Naive B cell (primary cell): ENCODE measurements at regions not wholly inside any gene's neighbourhood (a gene's known extent, or its start where the extent isn't known, plus 50 kb on each side); places are given as distances from the start of the nearest gene placed in this dataset.
A peak's percentile ranks its signal among the peaks of the same experiment; 100 is the strongest.

ENCODE experiments used
- ATAC-seq, 2 donors: fragments of 150-1000 bp; cut with Tn5 transposase; 2 replicates each; pipeline ENCODE4 v1.10.0; 2021; ENCODE audit warnings: low read depth in 2 of 2, mild to moderate bottlenecking in 2 of 2, moderate library complexity in 2 of 2
- DNase-seq: peaks from one replicate; pipeline ENCODE4 v3.0.0; 2022
- H3K27ac Mint-ChIP-seq, 6 donors: one replicate each; pipeline ENCODE4 v1.8.0; 2020 to 2022; ENCODE audit warnings: mild to moderate bottlenecking in 6 of 6, mixed read lengths in 6 of 6, moderate library complexity in 5 of 6, inconsistent platforms in 2 of 6
- H3K27me3 Mint-ChIP-seq, 3 donors: one replicate each; pipeline ENCODE4 v1.8.0; 2021 to 2022; ENCODE audit warnings: mixed read lengths in 3 of 3, mild to moderate bottlenecking in 1 of 3
- H3K36me3 Mint-ChIP-seq, 2 donors: one replicate each; pipeline ENCODE4 v1.8.0; 2020 to 2022; ENCODE audit warnings: mixed read lengths in 2 of 2, inconsistent platforms in 1 of 2, mild to moderate bottlenecking in 1 of 2
- H3K4me1 Mint-ChIP-seq, 3 donors: one replicate each; pipeline ENCODE4 v1.8.0; 2020 to 2022; ENCODE audit warnings: mixed read lengths in 3 of 3, inconsistent platforms in 1 of 3, mild to moderate bottlenecking in 1 of 3, moderate library complexity in 1 of 3
- H3K4me3 Mint-ChIP-seq, 8 donors: one replicate each; pipeline ENCODE4 v1.8.0; 2020 to 2022; ENCODE audit warnings: mild to moderate bottlenecking in 8 of 8, mixed read lengths in 8 of 8, moderate library complexity in 8 of 8, inconsistent platforms in 2 of 8
- H3K9me3 Mint-ChIP-seq, 7 donors: one replicate each; pipeline ENCODE4 v1.8.0; 2020 to 2022; ENCODE audit warnings: mixed read lengths in 7 of 7, mild to moderate bottlenecking in 5 of 7, inconsistent platforms in 2 of 7, moderate library complexity in 1 of 7

DNA sequence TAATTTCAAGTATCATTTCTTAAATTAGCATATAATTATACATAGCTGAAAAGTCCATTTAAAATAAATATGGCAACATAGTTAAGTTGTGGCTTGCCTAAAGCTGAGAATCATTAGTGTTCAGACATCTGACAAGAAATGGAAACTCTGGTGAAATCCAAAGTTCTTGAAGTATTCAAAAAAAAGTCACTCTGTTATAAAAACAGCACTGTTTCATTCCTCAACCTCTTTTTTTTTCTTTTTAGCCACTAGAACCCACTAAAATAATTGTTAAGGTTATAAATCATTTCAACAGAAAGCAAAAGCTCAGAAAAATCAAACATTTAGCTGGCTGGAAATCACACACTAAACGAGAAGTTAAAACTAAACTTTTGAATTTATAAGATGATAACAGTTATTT, 476.7 kb downstream of the LTN1 start:
- DNase-seq (no peak), ATAC-seq (no peak)
- Mint-ChIP-seq H3K9me3 (no peaks in the 10 kb centered on the region), H3K4me1 (peaks cover 2 to 6% (median 6%) of the 10 kb centered on the region in 3 donors), H3K4me3 (no peak overlapping the region), H3K27me3 (no peaks in the 10 kb centered on the region), H3K36me3 (no peaks in the 10 kb centered on the region), H3K27ac (no peak overlapping the region)

DNA sequence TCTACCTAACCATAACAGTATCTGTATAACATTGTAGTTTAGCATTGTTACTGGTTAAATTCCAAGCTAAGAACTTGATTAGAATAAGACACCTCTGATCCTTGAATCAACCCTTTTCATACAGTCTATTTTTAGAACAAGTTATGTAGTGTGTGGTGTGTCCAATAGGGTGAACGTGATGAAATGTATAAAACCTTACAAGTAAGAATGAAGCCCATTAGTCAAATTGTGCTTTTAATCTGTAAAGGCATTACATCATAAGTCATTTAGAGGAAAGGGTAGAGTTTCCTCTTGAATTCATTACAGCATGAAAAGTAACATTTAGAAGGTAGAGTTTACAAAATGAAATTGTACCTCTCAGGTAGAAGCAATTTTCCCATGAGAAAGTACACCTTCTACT, 479.2 kb downstream of the LTN1 start:
- DNase-seq (no peak), ATAC-seq (no peak)
- Mint-ChIP-seq H3K27me3 (peaks cover 0 to 11% (median 10%) of the 10 kb centered on the region in 3 donors), H3K9me3 (no peaks in the 10 kb centered on the region), H3K4me3 (no peak overlapping the region), H3K4me1 (peaks cover 2 to 6% (median 6%) of the 10 kb centered on the region in 3 donors), H3K27ac (no peak overlapping the region), H3K36me3 (no peaks in the 10 kb centered on the region)

GRCh38 chr21:28509031-28509430, 483.6 kb downstream of the LTN1 start:
- no peak for ATAC-seq
- H3K36me3 Mint-ChIP-seq = peaks cover 3 to 9% of the 10 kb centered on the region in 2 donors
- no peak overlapping the region for H3K4me3 Mint-ChIP-seq
- DNase-seq = no peak
- H3K27me3 Mint-ChIP-seq = peaks cover 4 to 11% (median 10%) of the 10 kb centered on the region in 3 donors
- H3K4me1 Mint-ChIP-seq = no peaks in the 10 kb centered on the region
- H3K27ac Mint-ChIP-seq = no peak overlapping the region
- peaks cover 10 to 37% (median 18%) of the 10 kb centered on the region in 7 donors for H3K9me3 Mint-ChIP-seq

DNA sequence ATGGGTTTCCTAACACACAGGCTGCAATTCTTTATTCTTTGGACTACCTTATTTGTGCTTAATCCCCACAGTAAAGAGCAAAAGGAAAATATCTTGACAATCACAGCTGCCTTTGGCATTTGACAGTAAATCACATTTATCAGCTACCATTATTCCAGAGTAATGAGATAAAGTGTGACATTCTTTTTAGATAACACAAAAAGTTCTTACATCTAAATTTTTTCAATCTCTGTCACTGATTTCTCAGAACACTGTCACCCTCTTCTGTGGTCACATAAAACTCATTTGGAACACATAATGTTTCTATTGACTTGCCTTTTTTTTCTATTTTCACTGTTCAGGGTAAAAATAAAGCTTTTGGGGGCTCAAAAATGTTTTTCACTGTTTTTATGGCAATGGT, 484.6 kb downstream of the LTN1 start:
- no peak overlapping the region for H3K27ac Mint-ChIP-seq

DNA sequence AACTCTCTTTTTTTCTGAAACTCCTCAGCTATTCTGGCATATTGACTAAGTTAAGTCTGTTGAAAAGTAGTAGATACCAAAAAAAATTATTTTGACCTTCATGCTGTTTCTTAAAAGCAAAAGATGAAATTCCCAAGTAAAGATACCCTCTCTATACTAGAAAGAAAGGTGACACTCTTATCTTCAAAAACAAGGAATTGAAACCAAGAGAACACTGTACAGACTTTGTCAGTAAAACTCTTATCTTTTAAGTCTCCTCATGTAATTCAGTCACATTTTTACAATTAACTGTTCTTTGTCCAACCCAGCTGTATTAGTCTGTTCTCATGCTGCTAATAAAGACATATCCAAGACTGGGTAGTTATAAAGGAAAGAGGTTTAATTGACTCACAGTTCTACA, 496.2 kb downstream of the LTN1 start:
- no peak for DNase-seq
- no peak for ATAC-seq
- Mint-ChIP-seq H3K4me3 (no peak overlapping the region), H3K27ac (no peak overlapping the region), H3K27me3 (peaks cover 0 to 9% (median 0%) of the 10 kb centered on the region in 3 donors), H3K4me1 (no peaks in the 10 kb centered on the region), H3K36me3 (peaks cover 0 to 5% of the 10 kb centered on the region in 2 donors), H3K9me3 (peaks cover 0 to 5% (median 3%) of the 10 kb centered on the region in 7 donors)

More for the DNA sequence above, 484.6 kb downstream of the LTN1 start:
- Mint-ChIP-seq H3K4me1 (no peaks in the 10 kb centered on the region), H3K27me3 (peaks cover 4 to 11% (median 10%) of the 10 kb centered on the region in 3 donors), H3K36me3 (peaks cover 8 to 9% of the 10 kb centered on the region in 2 donors), H3K4me3 (no peak overlapping the region), H3K9me3 (peaks cover 10 to 43% (median 19%) of the 10 kb centered on the region in 7 donors)
- DNase-seq (no peak), ATAC-seq (no peak)

DNA sequence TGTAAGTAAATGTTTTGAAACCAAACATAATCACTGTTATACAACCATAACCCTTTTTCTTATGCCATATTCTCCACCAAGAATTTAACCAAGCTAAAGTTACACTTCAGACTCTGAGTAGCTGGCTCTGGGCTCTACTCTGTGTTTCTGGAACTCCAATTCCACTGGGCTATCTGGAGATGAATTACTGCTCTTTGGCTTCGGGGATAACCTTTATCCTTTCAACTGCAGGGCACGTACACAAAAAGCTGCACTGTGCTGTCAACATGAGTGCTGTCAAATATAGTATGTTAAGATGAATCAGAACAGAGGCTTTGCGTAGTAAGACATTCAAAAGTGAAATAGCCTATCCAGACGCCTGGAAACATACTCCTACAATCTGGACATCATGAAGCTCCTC, 500.6 kb downstream of the LTN1 start:
- DNase-seq (no peak), ATAC-seq (no peak)
- H3K27ac Mint-ChIP-seq = no peak overlapping the region
- no peaks in the 10 kb centered on the region for H3K36me3 Mint-ChIP-seq
- H3K4me1 Mint-ChIP-seq = no peaks in the 10 kb centered on the region
- H3K27me3 Mint-ChIP-seq = peaks cover 0 to 9% (median 6%) of the 10 kb centered on the region in 3 donors
- H3K9me3 Mint-ChIP-seq = peaks cover 0 to 3% (median 0%) of the 10 kb centered on the region in 7 donors
- no peak overlapping the region for H3K4me3 Mint-ChIP-seq

DNA sequence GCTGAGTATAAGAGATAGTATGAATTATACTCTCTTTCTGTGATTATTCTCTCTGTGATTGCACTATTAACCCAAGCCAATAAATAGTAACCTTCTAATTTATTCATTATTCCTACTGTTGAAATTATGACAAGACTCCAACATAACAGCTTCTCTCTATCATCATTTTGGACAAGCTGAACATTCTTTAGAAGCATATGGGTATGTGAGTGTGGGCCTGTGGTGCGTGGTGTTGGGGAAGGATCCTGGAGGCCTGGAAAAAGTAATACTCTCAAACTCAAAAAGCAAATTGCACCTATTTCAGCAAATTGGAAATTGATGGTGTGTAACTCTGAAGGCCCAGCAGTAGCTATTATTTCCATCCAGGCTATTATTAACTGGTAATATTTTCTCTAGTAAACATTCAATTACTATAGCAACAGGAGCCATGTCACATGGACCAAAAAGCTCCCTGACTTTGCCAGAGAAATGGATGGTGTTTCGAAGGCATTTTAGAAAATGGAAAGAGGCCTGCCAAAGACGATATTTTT, 502.8 kb downstream of the LTN1 start:
- Mint-ChIP-seq H3K4me1 (no peaks in the 10 kb centered on the region), H3K27ac (no peak overlapping the region), H3K36me3 (no peaks in the 10 kb centered on the region), H3K9me3 (peaks cover 0 to 3% (median 0%) of the 10 kb centered on the region in 7 donors), H3K27me3 (peaks cover 0 to 11% (median 4%) of the 10 kb centered on the region in 3 donors), H3K4me3 (no peak overlapping the region)
- ATAC-seq (no peak), DNase-seq (no peak)

- no peaks in the 10 kb centered on the region for H3K4me1 Mint-ChIP-seq
- H3K27ac Mint-ChIP-seq = no peak overlapping the region
- H3K36me3 Mint-ChIP-seq = no peaks in the 10 kb centered on the region
- peaks cover 0 to 11% (median 4%) of the 10 kb centered on the region in 3 donors for H3K27me3 Mint-ChIP-seq
- H3K4me3 Mint-ChIP-seq = no peak overlapping the region
- H3K9me3 Mint-ChIP-seq = peaks cover 0 to 3% (median 0%) of the 10 kb centered on the region in 7 donors
- DNase-seq = no peak
- ATAC-seq = no peak
These were observed 503.5 kb downstream of the LTN1 start for GRCh38 chr21:28489162-28489561.

DNA sequence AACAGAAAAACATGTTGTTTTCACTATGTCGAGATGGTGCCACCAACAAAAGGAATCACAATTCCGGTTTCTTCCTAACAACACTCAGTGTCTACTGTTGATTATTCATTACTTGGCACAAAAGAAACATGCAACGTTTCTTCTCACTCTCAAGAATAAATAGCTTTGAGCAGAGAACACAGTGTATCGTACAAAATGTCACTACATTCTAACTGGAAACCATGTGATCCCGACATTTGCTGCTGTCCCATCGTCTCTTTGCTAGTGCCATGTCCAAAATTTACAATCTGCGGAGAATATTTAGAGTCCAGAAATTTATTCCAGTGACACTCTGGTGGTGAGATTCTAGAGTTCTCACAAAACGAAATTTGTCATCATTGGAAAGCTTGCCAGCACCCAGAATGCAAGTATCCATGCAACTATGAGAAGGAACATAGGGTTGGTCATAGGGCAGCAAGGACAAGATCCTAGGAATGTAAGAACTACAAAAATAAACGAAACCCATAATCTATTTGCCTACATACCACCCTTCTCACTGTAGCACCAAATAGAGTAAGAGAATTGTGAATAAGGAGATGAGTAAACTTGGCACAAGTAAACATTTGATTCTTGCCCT, 505.1 kb downstream of the LTN1 start:
- H3K4me3 Mint-ChIP-seq = no peak overlapping the region
- ATAC-seq = no peak
- no peak overlapping the region for H3K27ac Mint-ChIP-seq
- peaks cover 0 to 3% (median 0%) of the 10 kb centered on the region in 7 donors for H3K9me3 Mint-ChIP-seq
- peaks cover 0 to 5% (median 0%) of the 10 kb centered on the region in 3 donors for H3K4me1 Mint-ChIP-seq
- no peak for DNase-seq
- no peaks in the 10 kb centered on the region for H3K36me3 Mint-ChIP-seq
- peaks cover 0 to 11% (median 0%) of the 10 kb centered on the region in 3 donors for H3K27me3 Mint-ChIP-seq

GRCh38 chr21:28485301-28486022, 507.2 kb downstream of the LTN1 start:
- no peak overlapping the region for H3K27ac Mint-ChIP-seq
- peaks cover 0 to 20% (median 0%) of the 10 kb centered on the region in 3 donors for H3K4me1 Mint-ChIP-seq
- ATAC-seq (no peak), DNase-seq (no peak)
- H3K27me3 Mint-ChIP-seq = peaks cover 0 to 11% (median 0%) of the 10 kb centered on the region in 3 donors
- H3K36me3 Mint-ChIP-seq = no peaks in the 10 kb centered on the region
- no peak overlapping the region for H3K4me3 Mint-ChIP-seq
- peaks cover 0 to 3% (median 0%) of the 10 kb centered on the region in 7 donors for H3K9me3 Mint-ChIP-seq

GRCh38 chr21:28483301-28484035, 509.2 kb downstream of the LTN1 start:
- Mint-ChIP-seq H3K4me3 (no peak overlapping the region), H3K27me3 (peaks cover 0 to 5% (median 0%) of the 10 kb centered on the region in 3 donors), H3K4me1 (peaks cover 0 to 22% (median 0%) of the 10 kb centered on the region in 3 donors), H3K27ac (no peak overlapping the region), H3K9me3 (peaks cover 0 to 3% (median 0%) of the 10 kb centered on the region in 7 donors), H3K36me3 (no peaks in the 10 kb centered on the region)
- ATAC-seq = no peak
- no peak for DNase-seq

GRCh38 chr21:28482657-28483056, 510.0 kb downstream of the LTN1 start:
- H3K27ac Mint-ChIP-seq = no peak overlapping the region
- ATAC-seq (no peak), DNase-seq (no peak)
- peaks cover 0 to 4% (median 0%) of the 10 kb centered on the region in 7 donors for H3K9me3 Mint-ChIP-seq
- peaks cover 0 to 22% (median 0%) of the 10 kb centered on the region in 3 donors for H3K4me1 Mint-ChIP-seq
- no peak overlapping the region for H3K4me3 Mint-ChIP-seq
- no peaks in the 10 kb centered on the region for H3K36me3 Mint-ChIP-seq
- peaks cover 0 to 8% (median 0%) of the 10 kb centered on the region in 3 donors for H3K27me3 Mint-ChIP-seq

DNA sequence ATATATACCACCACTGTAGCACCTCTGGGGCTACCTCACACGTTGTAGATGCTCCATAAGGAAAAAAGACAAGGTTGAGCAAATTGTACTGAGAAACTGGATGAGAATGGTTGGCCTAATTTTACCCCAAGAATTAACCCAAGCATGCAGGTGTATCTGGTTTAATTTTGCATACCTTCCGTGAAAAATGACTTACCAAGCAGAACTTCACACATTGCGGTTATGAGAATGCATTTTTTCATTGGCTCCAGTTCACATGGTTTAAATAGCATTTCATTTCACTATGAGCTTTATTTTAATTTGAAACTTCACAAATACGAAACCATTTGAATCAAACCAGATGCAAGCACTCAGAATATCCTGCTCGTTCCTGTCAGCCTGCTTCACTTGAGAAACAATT, 512.2 kb downstream of the LTN1 start:
- H3K36me3 Mint-ChIP-seq = no peaks in the 10 kb centered on the region
- peaks cover 0 to 22% (median 0%) of the 10 kb centered on the region in 3 donors for H3K4me1 Mint-ChIP-seq
- H3K27me3 Mint-ChIP-seq = peaks cover 0 to 8% (median 0%) of the 10 kb centered on the region in 3 donors
- ATAC-seq = no peak
- DNase-seq = no peak
- H3K27ac Mint-ChIP-seq = no peak overlapping the region
- H3K9me3 Mint-ChIP-seq = peaks cover 0 to 4% (median 0%) of the 10 kb centered on the region in 7 donors
- peak overlapping the region in 1 of 8 donors; percentile 3 for H3K4me3 Mint-ChIP-seq
